ENCODE measurements at regions not wholly inside any gene's neighbourhood (a gene's known extent, or its start where the extent isn't known, plus 50 kb on each side); places are given as distances from the start of the nearest gene placed in this dataset.

- BruUV-seq (replicated peaks) = no TSS peak
- ChIA-PET SMC1A (ENCODE audit: uncharacterized antibody, unreplicated experiment) (no interaction called here), POLR2A (no interaction called here), CTCF (interaction anchor here (1.0 kb wide), 1 partner anchor 9 kb away, joined by 3 read pairs; no protein-coding TSS in a partner anchor), RAD21 (ENCODE audit: unreplicated experiment) (no interaction called here)
- ATAC-seq (no peak), FAIRE-seq (no peak), DNase-seq (ENCODE audit: low read depth, low spot score) (no peak)
- no peak overlapping the region for H3K4me2 ChIP-seq (ENCODE audit: control insufficient read depth, insufficient read depth)
- H3K36me3 ChIP-seq (ENCODE audit: control insufficient read depth in 2 of 2, insufficient read depth in 2 of 2, low read length in 1 of 2) = no peaks in the 10 kb centered on the region
- WGBS (ENCODE audit: insufficient coverage, insufficient replicate concordance, low lambda C conversion rate, missing lambda C conversion rate) = 0% methylated on average over 3 of the region's 3 CpGs
- H3K9me3 ChIP-seq (replicated peaks; ENCODE audit: control insufficient read depth, insufficient read depth, low read length) = no peaks in the 10 kb centered on the region
- H3K79me2 ChIP-seq (ENCODE audit: control insufficient read depth, insufficient read depth, low read length) = no peaks in the 10 kb centered on the region
- H3K27me3 ChIP-seq (replicated peaks in 1 of 2; ENCODE audit: control insufficient read depth in 2 of 2, insufficient read depth in 2 of 2, low read length in 1 of 2) = no peaks in the 10 kb centered on the region
- H3K27ac ChIP-seq (ENCODE audit: control insufficient read depth, insufficient read depth) = no peak overlapping the region
- intact Hi-C loops (cut with micrococcal nuclease; ENCODE audit: unreplicated experiment) (no loop called here), in situ Hi-C loops (cut with MboI) (no loop called here)
- H3K9ac ChIP-seq (ENCODE audit: control insufficient read depth, insufficient read depth, low read length) = no peak overlapping the region
- no peak overlapping the region for H2AFZ ChIP-seq (ENCODE audit: control insufficient read depth, low read depth, low read length)
- no peaks in the 10 kb centered on the region for H3K4me1 ChIP-seq (ENCODE audit: control insufficient read depth, insufficient read depth, low read length)
- no peak for TF ChIP-seq CEBPB (IDR thresholded peaks at IDR 0.05; ENCODE audit: borderline replicate concordance in 1 of 2, low read depth in 2 of 2, low read length in 2 of 2)
- no peak for TF ChIP-seq ATF2 (IDR thresholded peaks at IDR 0.05; ENCODE audit: low read length)
- TF ChIP-seq BHLHE40 (IDR thresholded peaks at IDR 0.05; ENCODE audit: borderline replicate concordance in 1 of 2, low read depth in 2 of 2, low read length in 1 of 2) = peak in 1 of 2 experiments; percentile 20; a peak in 1 of 4 replicates
- no peak for TF ChIP-seq RAD51 (IDR thresholded peaks at IDR 0.05)
- no peak for TF ChIP-seq IRF5 (IDR thresholded peaks at IDR 0.05; ENCODE audit: borderline replicate concordance)
- TF ChIP-seq SIX5 (IDR thresholded peaks at IDR 0.05; ENCODE audit: low read depth, low read length, severe bottlenecking) = no peak
- no peak for TF ChIP-seq SUZ12 (IDR thresholded peaks at IDR 0.05; ENCODE audit: unreplicated experiment)
- no peak overlapping the region for H3K4me3 ChIP-seq
- no peaks in the 10 kb centered on the region for H4K20me1 ChIP-seq (ENCODE audit: control insufficient read depth, insufficient read depth)
Measured at GRCh38 chr18:22741318-22741717, 191.8 kb upstream of the RBBP8 start.

All from GM12878 (cell line).